ENCODE measurements at regions not wholly inside any gene's neighbourhood (a gene's known extent, or its start where the extent isn't known, plus 50 kb on each side); places are given as distances from the start of the nearest gene placed in this dataset.

DNA sequence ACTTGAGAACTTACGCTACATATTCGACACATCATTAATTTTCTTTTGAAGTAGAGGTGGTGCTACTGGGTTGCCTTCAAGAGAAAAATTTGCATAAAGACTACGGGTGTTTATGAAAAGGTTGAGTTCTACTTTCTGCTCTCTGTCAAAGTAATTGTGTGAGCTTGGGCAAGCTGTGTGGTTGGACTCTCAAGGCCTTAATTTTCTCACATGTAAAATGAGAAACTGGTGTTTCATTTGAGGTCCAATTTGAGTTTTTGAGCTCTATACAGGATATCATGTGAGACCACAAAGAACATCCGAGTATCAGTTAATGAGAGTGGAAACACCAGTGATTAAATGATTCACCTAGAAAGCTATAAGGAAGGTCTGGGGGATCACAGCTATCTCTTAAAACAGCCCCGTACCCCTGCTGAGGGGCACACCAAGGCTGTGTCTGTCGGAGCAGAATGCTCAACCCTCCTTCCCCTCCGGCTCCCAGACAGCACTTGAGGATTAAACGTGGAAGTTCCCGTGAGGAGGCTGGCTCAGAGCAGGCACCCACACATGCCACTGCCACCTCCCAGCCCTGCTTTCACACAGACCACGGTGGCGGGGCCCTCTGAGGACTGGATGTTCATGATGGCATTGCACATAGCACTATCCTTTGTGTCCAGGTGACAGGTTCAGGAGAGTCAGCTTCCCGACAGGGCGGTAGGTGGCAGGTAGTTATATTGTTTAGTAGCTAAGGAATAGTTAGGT is 191.8 kb downstream of the RNF144A start:
- Mint-ChIP-seq H3K4me1 (ENCODE audit: low read depth, unreplicated experiment) (no peaks in the 10 kb centered on the region), H3K27me3 (ENCODE audit: insufficient read depth, unreplicated experiment) (peaks cover 11% of the 10 kb centered on the region), H3K4me3 (ENCODE audit: unreplicated experiment) (no peak overlapping the region), H3K9me3 (ENCODE audit: unreplicated experiment) (peaks cover 5% of the 10 kb centered on the region), H3K27ac (ENCODE audit: unreplicated experiment) (no peak overlapping the region), H3K36me3 (ENCODE audit: insufficient read depth, unreplicated experiment) (no peaks in the 10 kb centered on the region)
- POLR2A ChIA-PET, result no interaction called here
- no peaks in the 10 kb centered on the region for H3K9me3 ChIP-seq
- H3K4me1 ChIP-seq, result no peaks in the 10 kb centered on the region
- TF ChIP-seq, protein P1, sequence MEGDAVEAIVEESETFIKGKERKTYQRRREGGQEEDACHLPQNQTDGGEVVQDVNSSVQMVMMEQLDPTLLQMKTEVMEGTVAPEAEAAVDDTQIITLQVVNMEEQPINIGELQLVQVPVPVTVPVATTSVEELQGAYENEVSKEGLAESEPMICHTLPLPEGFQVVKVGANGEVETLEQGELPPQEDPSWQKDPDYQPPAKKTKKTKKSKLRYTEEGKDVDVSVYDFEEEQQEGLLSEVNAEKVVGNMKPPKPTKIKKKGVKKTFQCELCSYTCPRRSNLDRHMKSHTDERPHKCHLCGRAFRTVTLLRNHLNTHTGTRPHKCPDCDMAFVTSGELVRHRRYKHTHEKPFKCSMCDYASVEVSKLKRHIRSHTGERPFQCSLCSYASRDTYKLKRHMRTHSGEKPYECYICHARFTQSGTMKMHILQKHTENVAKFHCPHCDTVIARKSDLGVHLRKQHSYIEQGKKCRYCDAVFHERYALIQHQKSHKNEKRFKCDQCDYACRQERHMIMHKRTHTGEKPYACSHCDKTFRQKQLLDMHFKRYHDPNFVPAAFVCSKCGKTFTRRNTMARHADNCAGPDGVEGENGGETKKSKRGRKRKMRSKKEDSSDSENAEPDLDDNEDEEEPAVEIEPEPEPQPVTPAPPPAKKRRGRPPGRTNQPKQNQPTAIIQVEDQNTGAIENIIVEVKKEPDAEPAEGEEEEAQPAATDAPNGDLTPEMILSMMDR (IDR thresholded peaks at IDR 0.05; ENCODE audit: insufficient read depth in 1 of 2, low read depth in 1 of 2, low read length in 1 of 2, severe bottlenecking in 1 of 2, unreplicated experiment in 1 of 2), result no peak
- H3K27me3 ChIP-seq (replicated peaks; ENCODE audit: control insufficient read depth, insufficient read depth, low read length), result no peaks in the 10 kb centered on the region
- no peak for DNase-seq
- CTCF ChIA-PET, result no interaction called here
- no peaks in the 10 kb centered on the region for H3K36me3 ChIP-seq (ENCODE audit: control insufficient read depth, insufficient read depth, low read length)
- no peak overlapping the region for H3K4me3 ChIP-seq (ENCODE audit: low read depth, low read length)
- intact Hi-C loops (cut with micrococcal nuclease; ENCODE audit: unreplicated experiment), result no loop called here
- no TSS peak for BruUV-seq (replicated peaks)

DNA sequence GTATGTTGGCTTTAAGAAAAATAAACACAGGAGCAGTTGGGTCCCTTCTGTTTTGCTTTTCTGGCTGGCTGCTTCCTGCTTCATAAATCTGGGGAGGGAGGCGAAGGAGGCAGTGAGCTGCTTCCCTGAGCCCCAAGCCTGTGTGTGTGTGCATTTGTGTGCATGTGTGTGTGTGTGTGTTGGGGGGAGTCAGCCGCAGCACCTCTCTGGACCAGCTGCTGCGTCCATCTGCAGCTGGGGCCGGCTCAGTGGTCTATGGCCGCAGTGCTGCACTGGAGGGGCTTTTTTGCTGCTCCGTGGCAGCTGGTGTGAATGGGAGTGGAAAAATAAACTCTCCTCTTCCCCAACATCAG is 192.3 kb downstream of the RNF144A start:
- H3K4me3 ChIP-seq (ENCODE audit: low read depth, low read length), result no peak overlapping the region
- Mint-ChIP-seq H3K4me3 (ENCODE audit: unreplicated experiment) (no peak overlapping the region), H3K27me3 (ENCODE audit: insufficient read depth, unreplicated experiment) (peaks cover 9% of the 10 kb centered on the region), H3K27ac (ENCODE audit: unreplicated experiment) (no peak overlapping the region), H3K36me3 (ENCODE audit: insufficient read depth, unreplicated experiment) (no peaks in the 10 kb centered on the region), H3K4me1 (ENCODE audit: low read depth, unreplicated experiment) (no peaks in the 10 kb centered on the region), H3K9me3 (ENCODE audit: unreplicated experiment) (peaks cover 10% of the 10 kb centered on the region)
- TF ChIP-seq, protein P1 (IDR thresholded peaks at IDR 0.05; ENCODE audit: insufficient read depth in 1 of 2, low read depth in 1 of 2, low read length in 1 of 2, severe bottlenecking in 1 of 2, unreplicated experiment in 1 of 2), result no peak
- CTCF ChIA-PET, result no interaction called here
- DNase-seq, result no peak
- no peaks in the 10 kb centered on the region for H3K4me1 ChIP-seq
- BruUV-seq (replicated peaks), result no TSS peak
- no peaks in the 10 kb centered on the region for H3K27me3 ChIP-seq (replicated peaks; ENCODE audit: control insufficient read depth, insufficient read depth, low read length)
- H3K9me3 ChIP-seq, result no peaks in the 10 kb centered on the region
- H3K36me3 ChIP-seq (ENCODE audit: control insufficient read depth, insufficient read depth, low read length), result no peaks in the 10 kb centered on the region
- intact Hi-C loops (cut with micrococcal nuclease; ENCODE audit: unreplicated experiment), result no loop called here
- POLR2A ChIA-PET, result no interaction called here

DNA sequence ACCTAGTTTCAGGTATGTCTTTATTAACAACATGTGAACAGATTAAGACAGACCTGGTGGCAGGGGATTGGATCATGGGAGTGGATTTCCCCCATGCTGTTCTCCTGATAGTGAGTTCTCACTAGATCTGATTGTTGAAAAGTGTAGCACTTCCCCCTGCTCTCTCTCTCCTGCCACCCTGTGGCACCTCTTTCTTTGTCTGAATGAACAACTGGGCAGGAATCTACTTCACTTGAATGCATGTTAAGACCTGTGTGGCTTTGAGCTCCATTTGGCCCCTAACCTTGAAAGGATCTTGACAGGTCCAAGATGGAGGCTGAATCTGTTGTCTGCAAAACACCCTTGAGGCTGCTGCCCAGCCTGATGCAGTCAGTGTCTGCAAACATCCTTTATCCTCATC is 194.4 kb downstream of the RNF144A start:
- H3K36me3 Mint-ChIP-seq (ENCODE audit: insufficient read depth, unreplicated experiment), result no peaks in the 10 kb centered on the region
- H3K36me3 ChIP-seq (ENCODE audit: control insufficient read depth, insufficient read depth, low read length), result no peaks in the 10 kb centered on the region
- no peak overlapping the region for H3K4me3 Mint-ChIP-seq (ENCODE audit: unreplicated experiment)
- H3K4me1 Mint-ChIP-seq (ENCODE audit: low read depth, unreplicated experiment), result no peaks in the 10 kb centered on the region
- peaks cover 16% of the 10 kb centered on the region for H3K9me3 Mint-ChIP-seq (ENCODE audit: unreplicated experiment)
- H3K27ac Mint-ChIP-seq (ENCODE audit: unreplicated experiment), result no peak overlapping the region
- peaks cover 16% of the 10 kb centered on the region for H3K27me3 Mint-ChIP-seq (ENCODE audit: insufficient read depth, unreplicated experiment)
- H3K27me3 ChIP-seq (replicated peaks; ENCODE audit: control insufficient read depth, insufficient read depth, low read length), result no peaks in the 10 kb centered on the region
- no peaks in the 10 kb centered on the region for H3K4me1 ChIP-seq
- POLR2A ChIA-PET, result no interaction called here
- TF ChIP-seq, protein P1 (IDR thresholded peaks at IDR 0.05; ENCODE audit: insufficient read depth in 1 of 2, low read depth in 1 of 2, low read length in 1 of 2, severe bottlenecking in 1 of 2, unreplicated experiment in 1 of 2), result peak in 1 of 2 experiments; percentile 24
- DNase-seq, result no peak
- CTCF ChIA-PET, result no interaction called here
- intact Hi-C loops (cut with micrococcal nuclease; ENCODE audit: unreplicated experiment), result loop anchor here (1.0 kb wide), 1 partner anchor 14 kb away; no protein-coding TSS in a partner anchor
- no TSS peak for BruUV-seq (replicated peaks)
- H3K4me3 ChIP-seq (ENCODE audit: low read depth, low read length), result no peak overlapping the region
- H3K9me3 ChIP-seq, result no peaks in the 10 kb centered on the region

All from Caco-2 (cell line).